ENCODE measurements at regions not wholly inside any gene's neighbourhood (a gene's known extent, or its start where the extent isn't known, plus 50 kb on each side); places are given as distances from the start of the nearest gene placed in this dataset.

DNA sequence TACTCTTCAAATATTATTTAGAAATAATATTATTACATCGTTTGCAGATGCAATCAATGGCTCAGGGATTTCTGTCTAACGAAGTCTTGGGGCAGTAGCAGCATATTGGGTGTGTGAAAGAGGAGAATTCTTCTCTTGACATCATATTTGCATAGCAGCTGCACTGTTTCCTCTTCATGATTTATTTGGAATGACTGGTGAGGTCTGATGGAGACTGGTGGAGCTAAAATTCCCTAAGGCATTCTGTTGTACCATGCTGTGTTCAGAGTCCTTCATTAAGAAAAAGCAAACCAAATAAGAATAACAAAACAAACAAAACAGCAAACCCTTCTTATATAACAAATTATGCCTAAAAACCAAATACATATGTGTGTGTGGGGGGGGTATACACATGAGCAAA lies 177.6 kb downstream of the DIRAS2 start:
- Histone ChIP-seq H3K27me3 (ENCODE audit: low read depth) (no peaks in the 10 kb centered on the region), H3K4me1 (no peaks in the 10 kb centered on the region), H3K36me3 (no peaks in the 10 kb centered on the region), H3K27ac (no peak overlapping the region), H3K9me3 (no peaks in the 10 kb centered on the region), H3K4me3 (no peak overlapping the region)
- intact Hi-C loops (cut with DNase I): no loop called here
- DNase-seq (no peak), ATAC-seq (no peak)
- TF ChIP-seq, protein P1, sequence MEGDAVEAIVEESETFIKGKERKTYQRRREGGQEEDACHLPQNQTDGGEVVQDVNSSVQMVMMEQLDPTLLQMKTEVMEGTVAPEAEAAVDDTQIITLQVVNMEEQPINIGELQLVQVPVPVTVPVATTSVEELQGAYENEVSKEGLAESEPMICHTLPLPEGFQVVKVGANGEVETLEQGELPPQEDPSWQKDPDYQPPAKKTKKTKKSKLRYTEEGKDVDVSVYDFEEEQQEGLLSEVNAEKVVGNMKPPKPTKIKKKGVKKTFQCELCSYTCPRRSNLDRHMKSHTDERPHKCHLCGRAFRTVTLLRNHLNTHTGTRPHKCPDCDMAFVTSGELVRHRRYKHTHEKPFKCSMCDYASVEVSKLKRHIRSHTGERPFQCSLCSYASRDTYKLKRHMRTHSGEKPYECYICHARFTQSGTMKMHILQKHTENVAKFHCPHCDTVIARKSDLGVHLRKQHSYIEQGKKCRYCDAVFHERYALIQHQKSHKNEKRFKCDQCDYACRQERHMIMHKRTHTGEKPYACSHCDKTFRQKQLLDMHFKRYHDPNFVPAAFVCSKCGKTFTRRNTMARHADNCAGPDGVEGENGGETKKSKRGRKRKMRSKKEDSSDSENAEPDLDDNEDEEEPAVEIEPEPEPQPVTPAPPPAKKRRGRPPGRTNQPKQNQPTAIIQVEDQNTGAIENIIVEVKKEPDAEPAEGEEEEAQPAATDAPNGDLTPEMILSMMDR (IDR thresholded peaks at IDR 0.05): no peak

DNA sequence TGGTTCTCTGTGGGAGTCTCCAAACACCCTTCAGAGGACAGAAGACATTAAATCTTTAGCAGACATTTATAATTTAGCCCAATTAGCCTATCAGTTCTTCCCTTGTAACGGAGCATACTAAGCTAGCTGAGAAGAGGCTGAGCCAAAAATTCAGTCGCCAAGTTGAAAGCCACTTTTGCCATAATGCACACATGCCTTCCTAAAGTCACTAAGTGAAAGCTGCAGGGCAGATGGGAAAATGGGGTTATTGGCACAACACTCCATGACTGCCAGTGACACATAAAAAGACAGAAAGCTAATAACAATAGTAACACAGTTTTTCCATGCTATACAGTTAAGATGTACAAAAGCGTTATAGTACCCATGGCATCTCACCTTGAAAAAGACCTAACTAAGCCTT lies 176.2 kb downstream of the DIRAS2 start:
- Histone ChIP-seq H3K27ac (no peak overlapping the region), H3K36me3 (no peaks in the 10 kb centered on the region), H3K9me3 (no peaks in the 10 kb centered on the region), H3K27me3 (ENCODE audit: low read depth) (no peaks in the 10 kb centered on the region), H3K4me3 (no peak overlapping the region), H3K4me1 (no peaks in the 10 kb centered on the region)
- DNase-seq (no peak), ATAC-seq (no peak)
- TF ChIP-seq, protein P1 (IDR thresholded peaks at IDR 0.05): no peak
- intact Hi-C loops (cut with DNase I): no loop called here

DNA sequence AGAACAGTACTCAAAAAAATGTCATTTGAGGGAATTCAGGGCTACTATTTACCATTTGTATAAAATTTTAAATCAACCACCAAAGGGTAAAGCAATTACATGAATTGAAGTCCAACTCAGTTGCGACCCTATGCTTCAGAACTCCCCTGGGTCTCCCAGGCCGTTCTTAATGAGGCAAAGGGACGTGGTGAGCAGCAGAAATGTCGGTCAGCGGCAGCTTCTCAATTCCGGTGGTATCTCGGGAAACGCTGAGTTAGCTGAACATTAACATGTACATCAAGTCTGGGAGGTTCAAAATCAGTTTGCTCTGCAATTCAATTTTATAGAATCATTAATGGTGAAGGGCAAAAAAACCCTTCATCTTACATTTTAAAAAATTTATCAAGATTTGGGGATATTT lies 173.2 kb downstream of the DIRAS2 start:
- no peak overlapping the region for H3K27ac ChIP-seq
- DNase-seq (no peak), ATAC-seq (no peak)
- H3K27me3 ChIP-seq (ENCODE audit: low read depth): no peaks in the 10 kb centered on the region
- no peaks in the 10 kb centered on the region for H3K9me3 ChIP-seq
- intact Hi-C loops (cut with DNase I): no loop called here
- H3K36me3 ChIP-seq: no peaks in the 10 kb centered on the region
- no peak overlapping the region for H3K4me3 ChIP-seq
- no peaks in the 10 kb centered on the region for H3K4me1 ChIP-seq
- TF ChIP-seq, protein P1 (IDR thresholded peaks at IDR 0.05): no peak

DNA sequence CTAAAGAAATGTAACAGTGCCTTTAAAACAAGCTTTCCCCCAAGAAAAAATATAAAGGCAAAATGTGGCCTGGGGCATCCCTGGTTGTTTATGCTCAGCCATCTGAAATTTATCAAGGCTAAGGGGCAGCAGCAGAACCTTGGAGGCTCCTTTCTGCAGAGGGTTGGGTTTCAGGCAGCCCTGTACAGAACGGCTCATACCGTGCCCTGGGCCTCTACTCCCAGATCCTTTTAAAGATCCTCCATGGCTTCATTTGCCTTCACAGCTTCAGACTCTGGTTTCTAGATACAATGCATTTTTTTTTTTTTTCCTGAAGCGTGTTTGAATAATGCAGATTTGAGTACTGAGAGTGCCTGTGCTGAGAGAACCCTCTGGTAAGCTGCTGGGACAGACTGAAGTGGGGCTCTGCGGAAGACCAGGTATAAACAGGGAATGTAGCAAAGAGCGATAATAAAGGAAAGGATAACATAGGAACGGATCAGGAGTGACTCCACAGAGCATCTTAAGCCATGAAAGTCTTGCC lies 172.7 kb downstream of the DIRAS2 start:
- no peaks in the 10 kb centered on the region for H3K4me1 ChIP-seq
- DNase-seq (no peak), ATAC-seq (no peak)
- TF ChIP-seq, protein P1 (IDR thresholded peaks at IDR 0.05): no peak
- H3K36me3 ChIP-seq: no peaks in the 10 kb centered on the region
- no peak overlapping the region for H3K27ac ChIP-seq
- no peaks in the 10 kb centered on the region for H3K9me3 ChIP-seq
- intact Hi-C loops (cut with DNase I): no loop called here
- no peak overlapping the region for H3K4me3 ChIP-seq
- no peaks in the 10 kb centered on the region for H3K27me3 ChIP-seq (ENCODE audit: low read depth)

DNA sequence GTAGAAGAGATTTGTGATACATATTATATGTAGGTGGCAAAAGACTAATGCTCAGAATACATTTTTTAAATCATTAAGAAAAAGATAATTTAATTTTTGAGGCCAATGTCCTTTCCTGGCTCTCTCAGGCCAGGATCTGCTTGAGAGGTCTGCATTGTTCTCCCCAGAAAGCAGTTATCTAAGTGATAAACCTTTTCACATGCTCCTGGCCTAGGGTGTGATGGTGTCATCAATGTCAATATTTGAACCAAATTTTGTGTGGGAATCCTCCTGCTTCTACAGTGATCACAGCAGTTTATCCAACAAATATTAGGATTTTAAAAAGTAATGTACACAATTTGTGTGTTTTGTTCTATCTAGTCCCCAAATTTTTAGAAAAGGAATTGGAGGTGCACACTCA lies 166.6 kb downstream of the DIRAS2 start:
- ATAC-seq (no peak), DNase-seq (no peak)
- Histone ChIP-seq H3K36me3 (no peaks in the 10 kb centered on the region), H3K4me1 (no peaks in the 10 kb centered on the region), H3K27ac (no peak overlapping the region), H3K27me3 (ENCODE audit: low read depth) (no peaks in the 10 kb centered on the region), H3K4me3 (no peak overlapping the region), H3K9me3 (no peaks in the 10 kb centered on the region)
- TF ChIP-seq, protein P1 (IDR thresholded peaks at IDR 0.05): no peak
- intact Hi-C loops (cut with DNase I): no loop called here

DNA sequence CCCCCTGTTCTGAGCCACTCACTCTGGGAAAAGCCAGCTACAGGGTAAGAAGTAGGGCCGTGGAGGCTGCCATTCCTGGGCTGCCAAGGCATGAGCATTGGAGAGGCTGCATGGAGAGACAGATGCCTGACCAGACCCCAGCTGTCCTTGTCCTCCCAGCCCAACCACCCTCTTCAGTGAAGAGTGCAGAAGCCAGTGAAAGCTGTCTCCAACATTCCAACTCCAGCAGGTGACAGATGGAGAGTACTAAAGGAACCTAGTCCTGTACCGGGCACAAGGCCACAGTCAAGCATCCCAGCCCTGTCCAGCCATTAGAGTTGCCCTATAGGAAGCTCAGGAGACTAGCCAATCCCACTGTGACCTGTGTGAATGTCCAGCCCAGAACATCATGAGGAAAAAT lies 165.1 kb downstream of the DIRAS2 start:
- no peak for ATAC-seq
- intact Hi-C loops (cut with DNase I): no loop called here

More for the DNA sequence above, 165.1 kb downstream of the DIRAS2 start:
- H3K9me3 ChIP-seq: no peaks in the 10 kb centered on the region
- no peak overlapping the region for H3K27ac ChIP-seq
- H3K36me3 ChIP-seq: no peaks in the 10 kb centered on the region
- H3K4me1 ChIP-seq: no peaks in the 10 kb centered on the region
- H3K4me3 ChIP-seq: no peak overlapping the region
- no peak for DNase-seq
- TF ChIP-seq, protein P1 (IDR thresholded peaks at IDR 0.05): no peak
- no peaks in the 10 kb centered on the region for H3K27me3 ChIP-seq (ENCODE audit: low read depth)

Data from lower lobe of right lung (tissue), 2 donors.